GM21576 (cell line): ENCODE measurements at regions not wholly inside any gene's neighbourhood (a gene's known extent, or its start where the extent isn't known, plus 50 kb on each side); places are given as distances from the start of the nearest gene placed in this dataset.

Source experiments
- ATAC-seq: cut with Tn5 transposase; IDR thresholded peaks from one replicate; pipeline ENCODE4 v1.9.1; 2021; ENCODE audit warnings: mild to moderate bottlenecking, moderate library complexity; ENCODE audit not compliant: unreplicated experiment

DNA sequence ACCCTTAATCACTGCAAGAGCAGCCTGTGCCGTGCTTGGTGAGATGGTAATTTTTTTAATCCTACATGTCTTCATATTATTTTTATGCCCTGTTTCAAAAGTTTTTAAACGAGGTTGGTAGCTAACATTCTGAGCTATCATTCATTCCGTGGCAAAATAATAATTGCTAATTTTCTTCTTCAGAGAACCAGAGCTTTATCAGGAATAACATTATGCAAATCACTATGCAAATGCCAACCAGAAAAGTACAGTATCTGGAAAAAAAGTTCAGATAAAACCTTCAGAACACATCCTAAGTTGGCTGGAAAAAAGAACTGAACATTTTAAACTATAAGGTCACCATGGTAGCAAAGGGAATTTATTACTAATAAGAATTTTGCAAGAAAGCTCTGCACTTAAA lies 165.1 kb upstream of the NABP1 start:
- ATAC-seq: no peak

DNA sequence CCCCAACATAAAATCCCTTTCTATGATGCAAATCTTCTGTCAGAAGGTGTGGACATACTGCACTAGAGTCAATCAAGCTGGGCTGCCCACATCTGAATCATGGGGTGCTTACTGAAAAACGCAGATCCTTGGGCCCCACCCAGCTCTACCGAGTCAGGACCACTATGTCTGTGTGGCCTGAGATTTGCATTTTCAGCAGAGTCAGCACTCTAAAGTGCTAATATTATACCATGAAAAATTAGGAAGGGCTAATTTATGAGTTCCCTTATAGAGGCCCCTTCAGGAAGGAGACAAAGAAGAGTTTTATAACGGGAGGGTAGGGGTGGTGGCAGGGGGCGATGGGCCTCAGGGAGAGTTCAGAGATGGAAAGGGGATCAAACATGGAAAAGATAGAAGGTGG lies 163.3 kb upstream of the NABP1 start:
- no peak for ATAC-seq

DNA sequence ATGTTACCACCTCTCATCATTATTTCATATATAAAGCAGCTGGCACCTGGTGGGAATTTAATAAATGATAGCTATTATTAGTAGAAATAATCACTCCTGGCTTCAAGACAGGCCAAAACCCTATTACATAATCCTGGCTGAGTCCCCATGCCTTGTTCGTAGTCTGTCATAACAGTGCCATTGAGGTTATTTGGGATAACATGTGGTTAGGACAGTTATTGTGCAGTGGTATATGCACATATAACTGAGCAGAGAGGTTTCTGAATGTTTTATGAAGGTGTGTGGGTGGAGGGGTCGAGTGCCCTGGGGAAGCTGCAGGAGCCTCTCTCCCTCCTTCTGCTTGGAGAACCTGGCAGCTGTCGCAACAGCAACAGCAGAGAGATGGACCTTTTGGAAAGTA lies 162.4 kb upstream of the NABP1 start:
- ATAC-seq: no peak

DNA sequence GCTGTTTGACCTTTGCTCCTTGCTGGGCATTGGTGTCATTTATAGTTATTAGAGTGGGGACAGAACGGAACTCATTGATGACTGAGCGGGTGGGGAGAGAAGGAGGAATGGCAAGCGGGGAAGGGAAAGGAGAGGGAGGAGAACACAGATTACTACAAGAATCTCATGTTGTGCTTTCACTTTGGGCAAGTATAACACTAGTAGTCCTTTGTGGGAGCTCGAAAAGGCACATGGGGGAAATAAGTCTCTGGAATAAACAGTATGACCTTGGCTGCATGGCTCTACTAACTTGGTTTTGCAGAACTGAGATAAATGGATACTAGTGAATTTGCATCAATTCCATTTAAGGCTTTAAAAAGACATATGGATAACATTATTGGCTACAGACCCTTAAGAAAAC lies 161.7 kb upstream of the NABP1 start:
- ATAC-seq: no peak

DNA sequence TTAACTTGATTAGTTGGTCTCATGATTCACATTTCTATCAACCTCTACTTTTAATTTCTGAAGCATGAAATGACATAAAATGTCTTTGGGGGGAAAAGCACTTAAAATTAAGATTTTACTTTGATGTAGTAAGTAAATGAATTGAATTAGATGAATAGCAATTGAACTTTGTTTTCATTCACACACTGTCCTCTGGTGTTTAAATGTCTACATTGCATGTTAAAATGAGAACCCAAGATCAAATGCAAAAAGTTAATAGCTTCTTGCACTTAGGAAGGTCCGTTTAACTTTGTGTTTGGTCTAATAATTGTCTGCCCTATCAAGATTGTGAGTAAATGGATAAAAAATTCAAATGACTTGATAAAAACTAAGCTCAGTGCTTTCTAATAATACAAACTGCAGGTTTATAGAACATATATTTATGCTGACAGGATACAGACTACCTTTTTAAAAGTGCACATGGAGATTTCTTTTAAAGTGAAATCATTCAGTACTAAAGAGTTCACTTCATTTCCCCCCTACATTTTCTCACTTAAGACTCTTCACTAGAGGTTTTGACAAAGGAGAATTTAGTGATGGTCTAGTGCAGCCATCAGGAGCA lies 156.2 kb upstream of the NABP1 start:
- no peak for ATAC-seq

DNA sequence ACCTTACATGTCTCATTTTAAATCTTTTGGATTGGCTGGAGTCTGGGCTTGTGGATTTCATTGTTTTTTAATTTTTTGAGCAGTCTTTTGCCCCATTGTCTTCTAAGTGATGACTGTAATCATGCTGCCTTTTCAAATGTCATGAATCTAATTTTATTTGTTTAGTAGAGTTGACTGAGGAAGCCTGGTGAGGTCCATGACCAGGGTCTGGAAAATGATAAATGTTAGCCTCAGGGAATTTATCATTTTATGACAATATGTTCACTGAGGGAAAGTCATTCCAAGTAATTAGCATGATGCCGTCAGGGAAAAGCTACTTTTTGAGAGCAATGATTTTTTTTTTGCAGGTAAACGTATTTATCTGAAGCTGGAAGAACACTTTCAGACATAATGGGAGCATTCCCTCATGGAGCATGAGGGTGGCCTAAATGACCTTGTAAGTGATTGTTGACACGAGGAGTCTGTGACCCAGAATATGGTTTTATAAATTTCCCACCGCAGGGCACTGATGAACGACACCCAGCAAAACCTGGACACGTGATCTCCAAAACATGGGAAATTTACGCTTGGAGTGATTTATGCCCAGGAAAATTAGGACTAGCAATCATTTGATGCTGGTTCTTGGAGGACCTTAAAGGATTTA lies 155.3 kb upstream of the NABP1 start:
- no peak for ATAC-seq

DNA sequence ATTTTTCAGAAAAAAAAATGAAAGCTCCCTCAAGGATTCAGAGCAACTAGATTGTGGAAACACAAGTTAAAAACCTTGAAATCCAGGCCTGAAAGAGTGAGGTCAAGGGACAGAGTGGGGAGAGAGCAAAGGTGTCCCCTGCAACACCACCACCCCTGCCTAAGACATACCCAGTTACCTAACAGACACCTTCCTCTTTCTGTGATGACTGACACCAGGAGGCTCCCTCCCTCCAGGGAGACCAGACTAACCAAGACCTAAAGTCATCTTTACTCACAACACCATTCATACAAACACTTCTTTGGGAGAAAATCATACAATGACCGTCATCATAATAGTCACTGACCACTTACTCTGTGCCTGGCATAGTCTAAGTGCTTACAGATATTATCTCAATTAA lies 151.8 kb upstream of the NABP1 start:
- ATAC-seq: no peak

DNA sequence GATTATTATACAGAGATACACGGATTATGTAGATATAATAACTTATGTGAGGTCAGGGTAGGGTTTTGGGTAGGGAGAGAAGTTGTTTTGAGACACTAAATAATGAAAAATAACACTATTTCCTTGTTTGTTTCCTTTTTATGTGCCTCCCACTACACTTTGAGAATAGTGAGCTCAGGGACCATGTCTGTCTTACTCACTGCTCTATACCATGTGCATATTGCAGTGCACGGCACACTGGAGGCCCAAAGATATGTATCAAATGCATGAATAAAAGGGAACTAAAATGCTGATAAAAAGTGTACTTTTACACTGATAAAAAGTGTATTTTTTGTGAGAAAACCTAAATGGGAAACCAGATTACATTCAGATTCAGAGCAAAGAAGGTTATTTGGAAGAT lies 151.4 kb upstream of the NABP1 start:
- no peak for ATAC-seq

DNA sequence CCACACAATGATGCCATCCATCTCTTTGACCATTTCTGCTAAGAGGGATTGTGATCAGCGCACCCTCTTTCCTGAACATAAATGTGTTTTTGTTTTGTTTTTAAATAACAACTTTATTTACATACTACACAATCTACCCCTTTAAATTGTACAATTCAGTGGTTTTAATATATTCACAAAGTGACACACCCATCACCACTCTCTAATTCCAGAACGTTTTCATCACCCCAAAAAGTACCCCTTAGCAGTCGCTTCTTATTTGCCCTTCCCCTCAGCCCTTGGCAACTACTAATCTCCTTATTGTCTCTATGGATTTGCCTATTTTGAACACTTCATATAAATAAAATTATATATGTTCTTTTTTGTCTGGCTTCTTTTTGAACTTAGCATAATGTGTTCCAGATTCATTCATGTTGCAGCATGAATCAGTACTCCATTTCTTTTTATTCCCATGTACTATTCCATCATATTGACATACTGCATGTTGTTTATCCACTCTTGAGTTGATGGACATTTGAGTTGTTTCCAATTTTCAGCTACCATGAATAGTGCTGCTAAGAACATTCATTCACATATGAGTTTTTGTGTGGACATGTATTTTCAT lies 150.9 kb upstream of the NABP1 start:
- ATAC-seq: no peak

DNA sequence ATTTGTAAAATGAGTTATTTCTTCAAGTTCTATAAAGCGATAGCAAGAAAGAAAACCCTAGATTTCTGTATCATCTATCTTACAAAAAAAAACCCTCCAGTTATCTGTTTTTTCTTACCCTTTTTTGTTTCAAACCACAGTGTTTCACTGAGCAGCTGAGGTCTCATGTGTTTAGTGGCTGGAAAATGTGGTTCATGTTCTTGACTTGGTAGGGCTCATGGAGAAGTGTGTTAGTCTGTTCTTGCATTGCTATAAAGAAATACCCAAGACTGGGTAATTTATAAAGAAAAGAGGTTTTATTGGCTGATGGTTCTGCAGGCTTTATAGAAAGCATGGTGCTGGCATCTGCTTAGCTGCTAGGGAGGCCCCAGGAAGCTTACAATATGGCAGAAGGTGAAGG lies 147.3 kb upstream of the NABP1 start:
- no peak for ATAC-seq

DNA sequence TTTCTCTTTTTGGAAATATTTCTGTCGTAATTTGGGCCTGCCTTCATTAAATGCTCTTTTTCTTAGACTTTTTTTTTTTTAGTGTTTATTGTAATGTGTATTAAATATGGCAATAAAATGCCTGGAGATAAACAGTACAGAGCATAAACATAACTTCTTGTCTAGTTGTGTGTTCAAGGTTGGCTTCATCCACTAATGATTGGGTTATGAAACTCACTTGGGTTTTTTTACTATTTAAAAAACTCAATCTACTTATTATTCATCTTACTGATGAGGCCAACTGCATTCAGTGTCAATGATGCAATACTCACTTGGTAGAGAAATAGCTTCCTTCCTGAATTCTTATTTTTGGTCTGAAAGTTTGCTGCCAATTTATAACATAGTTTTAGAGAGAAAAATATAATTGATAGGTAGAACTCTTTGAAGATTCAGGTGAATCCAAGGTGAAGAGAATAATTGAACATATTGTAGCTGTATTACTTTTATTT lies 144.2 kb upstream of the NABP1 start:
- no peak for ATAC-seq

DNA sequence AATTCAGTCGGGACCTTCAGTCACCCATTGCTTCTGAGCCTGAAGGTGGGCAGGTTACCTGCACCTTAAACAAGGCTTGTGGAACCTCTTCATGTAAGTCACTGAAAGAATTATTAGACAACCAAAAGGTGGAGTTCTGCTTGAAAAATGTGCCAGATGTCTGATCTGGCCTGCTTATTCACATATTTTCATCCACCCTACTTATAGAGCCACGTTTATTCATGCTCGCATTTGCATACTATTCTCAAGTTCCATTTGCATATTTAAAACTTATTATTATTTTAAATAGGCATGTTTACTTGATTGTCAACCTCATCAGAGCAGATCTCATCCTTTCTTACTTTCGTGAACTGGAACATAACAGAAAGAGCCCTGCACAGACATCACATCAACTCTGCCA lies 140.0 kb upstream of the NABP1 start:
- no peak for ATAC-seq

DNA sequence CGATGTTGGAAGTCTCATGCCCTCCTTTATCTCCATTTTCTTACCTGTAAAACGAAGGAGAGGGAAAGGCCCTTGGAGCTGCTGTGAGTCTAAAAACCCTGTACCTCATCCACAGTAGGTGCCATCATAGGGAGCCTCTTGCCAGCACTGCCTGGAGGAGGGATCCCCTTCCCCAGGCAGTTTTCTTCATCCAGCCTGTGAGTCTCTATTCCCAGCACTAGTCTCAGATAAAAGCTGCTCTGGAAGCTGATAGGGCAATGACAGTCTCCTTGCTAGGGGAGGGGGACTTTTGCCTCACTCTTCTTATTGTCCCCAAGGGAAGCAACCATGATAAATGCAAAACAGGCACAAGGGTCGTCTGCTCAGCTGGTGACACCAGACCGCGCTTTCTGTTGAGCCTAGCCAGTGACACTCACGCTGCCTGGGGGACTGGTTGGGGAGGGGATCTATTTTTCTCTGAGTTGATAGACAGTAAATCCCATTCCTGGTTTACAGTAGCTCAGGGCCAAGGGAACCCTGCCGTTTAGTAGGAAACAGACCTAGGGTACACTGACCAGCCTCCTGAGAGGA lies 139.5 kb upstream of the NABP1 start:
- ATAC-seq: no peak

DNA sequence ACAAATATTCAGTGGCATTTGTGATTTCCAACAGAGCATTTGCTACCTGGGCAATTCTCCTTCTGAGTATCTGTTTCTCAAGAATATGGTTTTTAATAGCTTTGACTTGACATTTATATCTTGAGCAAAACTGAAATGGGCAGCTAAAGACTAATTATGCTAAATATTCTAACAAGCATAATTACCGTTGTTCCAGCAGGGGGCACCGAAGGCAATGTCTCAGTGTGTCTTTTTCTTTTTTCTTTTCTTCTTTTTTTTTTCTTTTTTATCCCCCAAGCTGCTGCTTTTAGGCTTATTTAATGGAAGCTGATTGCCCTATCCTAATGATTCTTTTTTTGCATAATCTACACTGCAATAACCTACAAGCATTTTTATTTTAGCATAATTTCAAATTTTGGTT lies 138.9 kb upstream of the NABP1 start:
- ATAC-seq: no peak

DNA sequence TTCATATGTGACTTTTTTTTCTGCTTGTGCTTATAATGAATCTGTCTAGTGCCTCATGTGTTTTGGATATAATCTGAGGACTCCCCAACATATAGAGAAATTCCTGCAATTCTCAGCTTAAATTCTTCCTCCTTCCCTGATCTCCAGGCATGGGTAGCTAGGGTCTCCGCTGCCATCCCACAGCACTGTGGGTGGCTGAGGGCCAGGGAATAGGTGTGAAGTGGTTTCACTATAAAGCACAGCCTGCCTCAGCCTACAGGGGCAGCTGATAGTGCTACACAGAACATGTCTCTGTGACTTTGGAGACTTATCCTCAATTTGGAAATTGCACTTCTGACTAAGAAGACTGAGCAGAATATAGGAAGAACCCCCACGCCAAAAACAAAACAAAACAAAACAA lies 137.3 kb upstream of the NABP1 start:
- ATAC-seq: no peak

DNA sequence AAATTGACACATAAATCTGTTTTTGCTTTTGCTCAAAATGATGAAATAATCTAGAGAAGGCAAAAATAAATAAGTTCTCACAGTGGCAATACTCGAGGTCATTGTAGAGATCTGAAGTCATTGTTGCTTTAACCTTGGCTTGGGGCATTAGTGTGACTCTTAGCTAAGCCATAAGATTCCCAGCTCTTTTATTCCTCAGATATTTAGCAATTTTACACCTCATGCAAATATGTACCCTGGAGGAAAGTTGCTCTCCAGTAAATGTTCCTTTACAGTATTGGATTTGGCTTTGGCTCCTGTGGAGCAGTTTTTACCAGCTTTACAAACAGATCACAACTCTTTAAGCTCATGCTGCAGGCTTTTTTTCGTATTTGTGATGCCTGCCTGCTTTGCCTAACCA lies 134.2 kb upstream of the NABP1 start:
- no peak for ATAC-seq

DNA sequence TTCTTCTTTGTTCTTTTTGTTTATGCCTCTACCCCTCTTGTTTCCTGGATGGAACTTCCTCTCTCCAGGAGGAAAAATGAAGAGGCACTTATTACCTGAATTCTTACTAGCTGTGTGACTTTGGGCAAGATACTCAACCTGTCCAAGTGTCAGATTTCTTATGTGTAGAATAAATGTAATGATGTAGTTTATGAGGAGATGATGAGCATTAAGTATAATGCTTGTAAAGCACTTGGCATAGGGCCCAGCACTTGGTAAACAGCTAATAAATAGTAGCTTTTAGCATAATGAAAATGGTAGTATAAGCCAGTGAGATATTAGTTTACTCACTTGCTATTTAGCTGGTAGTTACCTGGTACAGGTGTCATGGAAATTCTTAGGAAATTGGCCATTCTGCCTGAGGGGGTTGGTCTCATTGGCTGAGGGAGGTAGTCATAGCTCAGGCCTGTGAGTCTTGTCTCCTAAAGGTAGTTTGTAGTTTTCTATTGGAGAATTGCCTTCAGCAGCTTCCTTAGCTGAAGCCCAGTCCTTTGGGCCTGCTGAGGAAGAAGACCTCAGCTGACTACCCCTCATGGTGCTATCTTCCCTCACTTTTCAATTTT lies 133.4 kb upstream of the NABP1 start:
- ATAC-seq: no peak

DNA sequence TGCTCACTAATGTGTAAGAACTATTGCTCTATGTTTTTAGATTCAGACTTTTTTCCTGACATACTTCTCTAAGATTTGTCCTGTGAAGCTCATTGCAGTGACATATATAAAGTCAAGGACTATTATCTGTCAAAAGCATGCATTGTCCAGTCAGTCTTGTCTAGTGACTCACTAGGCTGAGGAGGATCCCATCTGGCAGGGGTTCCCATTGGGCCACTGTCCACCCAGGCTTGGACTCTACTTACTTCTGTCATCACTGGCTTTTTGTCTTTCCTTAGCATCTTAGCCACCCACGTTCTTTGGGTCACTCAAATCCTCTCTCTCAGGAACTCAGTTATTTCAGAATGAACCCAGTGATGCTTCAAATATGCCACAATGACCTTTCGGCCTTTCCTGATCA lies 132.6 kb upstream of the NABP1 start:
- no peak for ATAC-seq

DNA sequence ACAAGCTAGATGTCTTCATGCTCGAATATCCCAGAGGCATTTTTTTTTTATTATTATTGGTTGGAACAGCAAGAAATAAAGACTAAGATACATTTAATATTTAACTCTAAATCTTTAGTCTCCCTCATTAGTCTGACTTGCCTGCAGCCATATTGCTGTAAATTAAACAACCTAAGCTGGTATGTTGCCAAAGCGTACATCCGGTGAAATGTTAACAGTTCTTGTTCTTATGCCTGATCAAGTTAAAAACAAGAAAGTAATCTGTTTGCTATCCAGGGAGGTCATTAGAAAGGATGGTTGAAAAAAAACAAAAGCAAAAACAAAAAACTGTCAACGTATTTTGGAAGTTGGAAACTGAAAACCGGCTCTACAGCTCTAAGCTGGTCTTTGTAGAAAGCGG lies 125.9 kb upstream of the NABP1 start:
- no peak for ATAC-seq

DNA sequence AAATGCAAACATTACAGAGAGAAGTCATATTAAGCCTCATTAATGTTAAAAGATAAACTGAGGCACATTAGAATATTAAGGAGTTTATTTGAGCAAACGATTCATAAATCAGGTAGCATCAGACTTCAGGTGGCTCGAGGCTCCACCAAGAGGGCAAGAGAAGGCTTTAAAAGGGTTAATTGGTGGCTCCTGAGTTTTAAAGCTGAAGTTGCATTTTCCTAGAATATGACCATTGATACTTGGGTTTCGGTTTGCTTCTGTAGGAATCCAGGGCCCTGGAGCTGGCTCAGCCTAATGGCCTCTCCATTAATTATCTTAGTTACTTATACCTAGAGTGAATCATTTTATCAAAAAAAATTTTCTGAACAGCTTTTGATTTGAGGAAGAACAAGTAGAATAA lies 123.7 kb upstream of the NABP1 start:
- no peak for ATAC-seq

DNA sequence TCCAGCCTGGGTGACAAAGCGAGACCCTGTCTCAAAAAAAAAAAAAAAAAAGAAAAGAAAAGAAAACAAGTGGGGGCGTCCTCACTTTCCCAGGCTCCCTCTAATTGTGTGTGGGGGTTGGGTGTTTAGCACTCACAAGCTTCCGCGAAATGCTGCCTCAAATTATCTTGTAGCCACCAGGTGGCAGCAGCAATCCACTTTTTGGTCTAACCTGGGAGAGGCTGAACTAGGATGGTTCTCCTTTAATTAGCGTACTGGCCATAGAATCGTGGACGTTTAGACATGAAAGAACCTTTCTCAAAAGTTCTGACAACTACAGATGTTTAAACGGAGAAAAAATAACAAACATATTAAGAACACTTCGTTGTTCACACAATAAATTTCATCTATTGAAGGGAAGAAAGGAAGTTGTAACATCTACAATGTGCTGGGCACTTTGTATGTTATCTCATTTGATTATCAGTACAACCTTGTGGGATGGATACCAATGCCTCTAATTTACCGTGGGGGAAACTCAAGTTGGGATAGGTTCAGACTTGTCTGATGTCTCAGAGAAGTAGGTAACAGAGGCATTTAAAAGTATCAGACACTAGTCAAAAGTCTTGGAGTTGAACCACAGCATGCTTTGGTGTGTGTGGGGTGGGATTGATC lies 122.7 kb upstream of the NABP1 start:
- ATAC-seq: peak; percentile 95
